Keratinocyte (primary cell): ENCODE measurements at regions not wholly inside any gene's neighbourhood (a gene's known extent, or its start where the extent isn't known, plus 50 kb on each side); places are given as distances from the start of the nearest gene placed in this dataset.

Source experiments
- DNase-seq: peaks from one replicate; pipeline ENCODE4 v3.0.0-alpha.2; 2011; ENCODE audit warnings: low read depth, missing footprints, low spot score
- FAIRE-seq: peaks from 2 replicates; lab custom pipeline; 2011; peaks lifted over from hg19 to GRCh38; lab: Jason Lieb, UNC
- H2AFZ ChIP-seq: 2 replicates; pipeline ENCODE4 v1.6.0; 2012; ENCODE audit warnings: low read length, control low read depth, inconsistent platforms; ENCODE audit not compliant: control insufficient read depth
- H3K27ac ChIP-seq: 2 replicates; pipeline ENCODE4 v1.5.1; 2011; ENCODE audit warnings: low read length; ENCODE audit not compliant: control insufficient read depth, insufficient read depth
- H3K27me3 ChIP-seq: 3 replicates; pipeline ENCODE4 v1.6.0; 2011; ENCODE audit warnings: low read length; ENCODE audit not compliant: control insufficient read depth, insufficient read depth; ENCODE audit errors: extremely low read depth
- H3K36me3 ChIP-seq, 2 experiments: 2 replicates in 1 of 2; 3 replicates in 1 of 2; pipeline ENCODE4 v1.5.1; 2011; ENCODE audit warnings: low read length in 2 of 2, mild to moderate bottlenecking in 1 of 2; ENCODE audit not compliant: control insufficient read depth in 2 of 2, insufficient read depth in 2 of 2; ENCODE audit errors: extremely low read depth in 1 of 2
- H3K4me1 ChIP-seq: 3 replicates; pipeline ENCODE4 v1.5.1; 2011; ENCODE audit warnings: low read length; ENCODE audit not compliant: control insufficient read depth, insufficient read depth; ENCODE audit errors: extremely low read depth
- H3K4me2 ChIP-seq: 3 replicates; pipeline ENCODE4 v1.6.0; 2011; ENCODE audit warnings: low read depth, low read length; ENCODE audit not compliant: control insufficient read depth, insufficient read depth; ENCODE audit errors: extremely low read depth
- H3K4me3 ChIP-seq, 3 experiments: fragments of 200-600 bp in 1 of 3; sonication (generic) in 1 of 3; 2 replicates in 2 of 3; 3 replicates in 1 of 3; pipeline ENCODE4 v1.5.1; 2011 to 2016; ENCODE audit warnings: low read length in 3 of 3, mild to moderate bottlenecking in 3 of 3, control low read depth in 2 of 3, inconsistent platforms in 1 of 3, low read depth in 1 of 3, mixed read lengths in 1 of 3, mixed run types in 1 of 3, moderate library complexity in 1 of 3; ENCODE audit not compliant: control insufficient read depth in 2 of 3, insufficient read depth in 2 of 3; ENCODE audit errors: extremely low read depth in 1 of 3
- H3K79me2 ChIP-seq: 2 replicates; pipeline ENCODE4 v1.6.0; 2012; ENCODE audit warnings: low read length; ENCODE audit not compliant: control insufficient read depth, insufficient read depth
- H3K9ac ChIP-seq: 3 replicates; pipeline ENCODE4 v1.6.0; 2011; ENCODE audit warnings: low read length; ENCODE audit not compliant: control insufficient read depth, insufficient read depth; ENCODE audit errors: extremely low read depth
- H3K9me1 ChIP-seq: 3 replicates; pipeline ENCODE4 v1.6.0; 2011; ENCODE audit warnings: low read length; ENCODE audit not compliant: control insufficient read depth, insufficient read depth; ENCODE audit errors: extremely low read depth
- H3K9me3 ChIP-seq: 2 replicates; pipeline ENCODE4 v1.5.1; 2012; ENCODE audit warnings: low read depth, low read length; ENCODE audit not compliant: control insufficient read depth
- H4K20me1 ChIP-seq: 3 replicates; pipeline ENCODE4 v1.6.0; 2011; ENCODE audit warnings: low read length; ENCODE audit not compliant: control insufficient read depth, insufficient read depth; ENCODE audit errors: extremely low read depth
- EZH2 ChIP-seq: IDR thresholded peaks from one replicate; pipeline ENCODE4 v1.6.1; 2012; ENCODE audit warnings: inconsistent platforms, mild to moderate bottlenecking, low read length, moderate library complexity
- dilution Hi-C: fragments of 300-500 bp; cut with MboI; formaldehyde crosslinking; loops from one replicate; pipeline ENCODE4 v1.7.0; 2020; ENCODE audit warnings: low sequenced_read_pairs; ENCODE audit not compliant: extremely low pct_ligation_motif_present
- TF ChIP-seq, protein P1 (sequence below), 3 experiments: IDR thresholded peaks in 1 of 3; conservative IDR thresholded peaks in 1 of 3; optimal IDR thresholded peaks in 1 of 3; 2 replicates in 2 of 3; 3 replicates in 1 of 3; pipeline versions ENCODE3 to v1.5.1; 2011; ENCODE audit warnings: low read length in 3 of 3, mild to moderate bottlenecking in 3 of 3, moderate library complexity in 2 of 3, control low read depth in 1 of 3, inconsistent platforms in 1 of 3; ENCODE audit not compliant: insufficient read depth in 2 of 3; ENCODE audit errors: extremely low read depth in 1 of 3

GRCh38 chr2:15706424-15706823 is 114.8 kb downstream of the DDX1 start:
- no peaks in the 10 kb centered on the region for H3K79me2 ChIP-seq
- no peaks in the 10 kb centered on the region for H3K4me1 ChIP-seq
- H2AFZ ChIP-seq = no peak overlapping the region
- no peak overlapping the region for H3K4me3 ChIP-seq
- no peaks in the 10 kb centered on the region for H3K36me3 ChIP-seq
- dilution Hi-C loops = no loop called here
- TF ChIP-seq, protein P1, sequence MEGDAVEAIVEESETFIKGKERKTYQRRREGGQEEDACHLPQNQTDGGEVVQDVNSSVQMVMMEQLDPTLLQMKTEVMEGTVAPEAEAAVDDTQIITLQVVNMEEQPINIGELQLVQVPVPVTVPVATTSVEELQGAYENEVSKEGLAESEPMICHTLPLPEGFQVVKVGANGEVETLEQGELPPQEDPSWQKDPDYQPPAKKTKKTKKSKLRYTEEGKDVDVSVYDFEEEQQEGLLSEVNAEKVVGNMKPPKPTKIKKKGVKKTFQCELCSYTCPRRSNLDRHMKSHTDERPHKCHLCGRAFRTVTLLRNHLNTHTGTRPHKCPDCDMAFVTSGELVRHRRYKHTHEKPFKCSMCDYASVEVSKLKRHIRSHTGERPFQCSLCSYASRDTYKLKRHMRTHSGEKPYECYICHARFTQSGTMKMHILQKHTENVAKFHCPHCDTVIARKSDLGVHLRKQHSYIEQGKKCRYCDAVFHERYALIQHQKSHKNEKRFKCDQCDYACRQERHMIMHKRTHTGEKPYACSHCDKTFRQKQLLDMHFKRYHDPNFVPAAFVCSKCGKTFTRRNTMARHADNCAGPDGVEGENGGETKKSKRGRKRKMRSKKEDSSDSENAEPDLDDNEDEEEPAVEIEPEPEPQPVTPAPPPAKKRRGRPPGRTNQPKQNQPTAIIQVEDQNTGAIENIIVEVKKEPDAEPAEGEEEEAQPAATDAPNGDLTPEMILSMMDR (optimal IDR thresholded peaks at IDR 0.05 in 1 of 3, IDR thresholded peaks at IDR 0.05 in 1 of 3, conservative IDR thresholded peaks at IDR 0.05 in 1 of 3; ENCODE audit: extremely low read depth in 1 of 3, insufficient read depth in 2 of 3, low read length in 3 of 3) = no peak
- TF ChIP-seq EZH2 = no peak
- no peak overlapping the region for H3K9ac ChIP-seq
- no peak for FAIRE-seq
- no peaks in the 10 kb centered on the region for H3K9me3 ChIP-seq
- DNase-seq = no peak
- H3K27me3 ChIP-seq = no peaks in the 10 kb centered on the region
- H3K4me2 ChIP-seq = no peak overlapping the region
- no peak overlapping the region for H3K27ac ChIP-seq
- no peaks in the 10 kb centered on the region for H3K9me1 ChIP-seq
- no peaks in the 10 kb centered on the region for H4K20me1 ChIP-seq

DNA sequence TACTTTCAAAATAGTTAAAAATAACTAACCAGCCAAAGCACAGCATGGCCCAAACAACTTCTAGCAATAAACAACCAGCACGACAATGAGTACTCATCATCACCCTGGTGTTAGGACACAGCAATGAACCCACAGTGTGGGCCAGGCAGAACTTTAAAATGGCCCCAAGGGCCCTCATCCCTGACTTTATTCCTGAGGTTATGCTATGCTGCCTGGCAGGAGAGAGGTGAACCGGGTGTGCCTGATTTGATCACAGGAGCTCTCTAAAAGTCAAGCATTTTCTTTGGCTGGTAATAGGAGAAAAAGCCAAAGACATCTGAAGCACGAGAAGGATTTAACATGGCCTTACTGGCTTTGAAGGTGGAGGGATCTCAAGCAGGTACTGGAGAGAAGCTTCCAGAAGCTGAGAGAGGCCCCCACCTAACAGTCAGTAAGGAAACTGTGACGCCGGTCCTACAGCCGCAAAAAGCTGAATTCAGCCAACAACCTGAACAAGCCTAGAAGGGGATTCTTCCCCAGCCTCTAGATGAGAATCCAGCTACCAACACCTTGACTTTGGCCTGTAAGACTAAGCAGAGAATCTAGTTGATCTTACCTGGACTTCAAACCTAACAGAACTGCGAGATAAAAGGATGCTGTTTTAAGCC is 115.4 kb downstream of the DDX1 start:
- Histone ChIP-seq H3K4me3 (no peak overlapping the region), H3K79me2 (no peaks in the 10 kb centered on the region), H3K27ac (no peak overlapping the region), H3K9ac (no peak overlapping the region), H3K9me3 (no peaks in the 10 kb centered on the region), H3K4me2 (no peak overlapping the region), H4K20me1 (no peaks in the 10 kb centered on the region), H2AFZ (no peak overlapping the region), H3K9me1 (no peaks in the 10 kb centered on the region), H3K27me3 (no peaks in the 10 kb centered on the region), H3K4me1 (no peaks in the 10 kb centered on the region), H3K36me3 (no peaks in the 10 kb centered on the region)
- FAIRE-seq (no peak), DNase-seq (no peak)
- dilution Hi-C loops = no loop called here
- TF ChIP-seq, protein P1 (optimal IDR thresholded peaks at IDR 0.05 in 1 of 3, IDR thresholded peaks at IDR 0.05 in 1 of 3, conservative IDR thresholded peaks at IDR 0.05 in 1 of 3; ENCODE audit: extremely low read depth in 1 of 3, insufficient read depth in 2 of 3, low read length in 3 of 3) = no peak
- no peak for TF ChIP-seq EZH2
